K562 (cell line): ENCODE measurements at regions not wholly inside any gene's neighbourhood (a gene's known extent, or its start where the extent isn't known, plus 50 kb on each side); places are given as distances from the start of the nearest gene placed in this dataset.

Experiments used
- ATAC-seq: fragments of 200-7000 bp; cut with Tn5 transposase; 3 replicates; pipeline ENCODE4 v1.9.1; 2020; ENCODE audit warnings: moderate library complexity
- BruUV-seq: library from RNA; stranded (reverse); fragments of 400-500 nt; replicated peaks from 2 replicates; lab custom pipeline; 2021; lab: Mats Ljungman, UMichigan
- CTCF ChIA-PET: fragments of 300-600 bp; formaldehyde crosslinking; extraction: SDS; loops from one replicate; lab custom pipeline; 2021; ENCODE audit warnings: low intra/inter-chr PET ratio; lab: Yijun Ruan, JAX
- POLR2A ChIA-PET: fragments of 300-600, 350-650 bp; sonication (Branson Sonifier 250); formaldehyde crosslinking; extraction: SDS; loops from one replicate; lab custom pipeline; 2021; ENCODE audit warnings: antibody characterized with exemption, inconsistent platforms; lab: Yijun Ruan, JAX
- DNase-seq, 4 experiments: peaks; one replicate each; pipeline versions ENCODE4 v3.0.0 to v3.0.0-alpha.2; 2011 to 2018; ENCODE audit warnings: low spot score in 3 of 4, mixed read lengths in 3 of 4; ENCODE audit errors: extremely low read depth in 1 of 4
- FAIRE-seq: peaks from 2 replicates; lab custom pipeline; 2011; peaks lifted over from hg19 to GRCh38; lab: Jason Lieb, UNC
- H2AFZ ChIP-seq: 2 replicates; pipeline ENCODE4 v1.6.0; 2011; ENCODE audit warnings: low read depth, low read length, control low read depth, inconsistent platforms
- H3K27ac ChIP-seq: fragments of 200-600 bp; 3 replicates; pipeline ENCODE4 v1.8.0; 2011; ENCODE audit warnings: low read depth, mild to moderate bottlenecking, control low read depth, inconsistent platforms, low read length, moderate library complexity, mixed read lengths; ENCODE audit errors: extremely low read depth
- H3K27me3 ChIP-seq, 2 experiments: fragments of 300-600 bp in 1 of 2; 2 replicates in 1 of 2; 3 replicates in 1 of 2; pipeline versions ENCODE4 v1.6.0 to v1.8.0; 2011; ENCODE audit warnings: inconsistent platforms in 2 of 2, low read length in 2 of 2, mild to moderate bottlenecking in 1 of 2, mixed read lengths in 1 of 2, moderate library complexity in 1 of 2; ENCODE audit not compliant: control insufficient read depth in 2 of 2, insufficient read depth in 2 of 2
- H3K36me3 ChIP-seq: fragments of 300-600 bp; 3 replicates; pipeline ENCODE4 v1.8.0; 2011; ENCODE audit warnings: mild to moderate bottlenecking, low read length, inconsistent platforms; ENCODE audit not compliant: control insufficient read depth, insufficient read depth
- H3K4me1 ChIP-seq, 2 experiments: fragments of 200-600 bp in 1 of 2; replicated peaks in 1 of 2; 2 replicates in 1 of 2; 3 replicates in 1 of 2; pipeline versions ENCODE4 v1.5.1 to v1.8.0; 2011; ENCODE audit warnings: inconsistent platforms in 2 of 2, low read length in 2 of 2, mild to moderate bottlenecking in 1 of 2, mixed read lengths in 1 of 2, moderate library complexity in 1 of 2; ENCODE audit not compliant: control insufficient read depth in 2 of 2, insufficient read depth in 2 of 2
- H3K4me2 ChIP-seq: 2 replicates; pipeline ENCODE4 v1.6.1; 2011; ENCODE audit warnings: low read length, control low read depth, inconsistent platforms, mixed read lengths; ENCODE audit not compliant: insufficient read depth
- H3K4me3 ChIP-seq: fragments of 200-600 bp; sonication (generic), shearing (Covaris generic); 2 replicates; pipeline ENCODE4 v1.5.1; 2016; ENCODE audit warnings: control low read depth, inconsistent platforms
- H3K79me2 ChIP-seq: fragments of 200-600 bp; 3 replicates; pipeline ENCODE4 v1.8.0; 2011; ENCODE audit warnings: low read length, inconsistent platforms; ENCODE audit not compliant: control insufficient read depth, insufficient read depth
- H3K9ac ChIP-seq, 2 experiments: 2 replicates each; pipeline versions ENCODE4 v1.6.0 to v1.6.1; 2011; ENCODE audit warnings: low read depth in 2 of 2, low read length in 2 of 2, control low read depth in 1 of 2, inconsistent platforms in 1 of 2, mild to moderate bottlenecking in 1 of 2, mixed read lengths in 1 of 2; ENCODE audit not compliant: insufficient read depth in 1 of 2
- H3K9me1 ChIP-seq: one replicate; pipeline ENCODE4 v1.6.0; 2011; ENCODE audit warnings: inconsistent platforms, mild to moderate bottlenecking, low read length, moderate library complexity; ENCODE audit not compliant: control insufficient read depth, insufficient read depth
- H3K9me3 ChIP-seq: replicated peaks from 2 replicates; pipeline ENCODE4 v1.5.1; 2011; ENCODE audit warnings: low read depth, low read length, inconsistent platforms; ENCODE audit not compliant: control insufficient read depth, insufficient read depth
- H4K20me1 ChIP-seq: replicated peaks from 2 replicates; pipeline ENCODE4 v1.6.1; 2011; ENCODE audit warnings: low read length, inconsistent platforms, mixed read lengths; ENCODE audit not compliant: control insufficient read depth, insufficient read depth
- DIDO1 ChIP-seq: fragments of 450-650 bp; IDR thresholded peaks from 2 replicates; pipeline ENCODE4 v1.6.1; 2016; ENCODE audit warnings: low read depth, missing biosample characterization, missing genetic modification characterization
- FOXA1 ChIP-seq: fragments of 450-650 bp; IDR thresholded peaks from 2 replicates; pipeline ENCODE4 v1.6.1; 2016; ENCODE audit warnings: mild to moderate bottlenecking, borderline replicate concordance
- GTF2E2 ChIP-seq: fragments of 200-800 bp; sonication (Bioruptor generic); IDR thresholded peaks from 2 replicates; pipeline ENCODE4 v1.6.1; 2016; ENCODE audit warnings: missing genetic modification characterization, missing compliant biosample characterization
- HDAC8 ChIP-seq: fragments of 450-650 bp; IDR thresholded peaks from 2 replicates; pipeline ENCODE4 v1.6.1; 2016; ENCODE audit warnings: mild to moderate bottlenecking, missing genetic modification characterization, moderate library complexity, missing compliant biosample characterization
- HMG20A ChIP-seq: fragments of 450-650 bp; formaldehyde crosslinking; conservative IDR thresholded peaks from 2 replicates; pipeline ENCODE4 v1.4.0; 2020; ENCODE audit warnings: mild to moderate bottlenecking, mixed read lengths
- HOXB6 ChIP-seq: fragments of 250-450 bp; sonication (Bioruptor Pico); IDR thresholded peaks from 2 replicates; pipeline ENCODE4 v1.5.1; 2022; ENCODE audit warnings: mild to moderate bottlenecking, borderline replicate concordance
- HSF4 ChIP-seq: fragments of 250-450 bp; sonication (Bioruptor Pico); IDR thresholded peaks from 2 replicates; pipeline ENCODE4 v2.1.2; 2022; ENCODE audit warnings: mild to moderate bottlenecking, moderate library complexity, borderline replicate concordance
- KDM5B ChIP-seq: fragments of 200-600 bp; sonication (generic); IDR thresholded peaks from 2 replicates; pipeline ENCODE4 v1.6.1; 2012; ENCODE audit warnings: low read depth, mild to moderate bottlenecking, moderate library complexity, low read length, control low read depth, inconsistent platforms; ENCODE audit not compliant: insufficient replicate concordance
- MEF2A ChIP-seq: IDR thresholded peaks from 2 replicates; pipeline ENCODE4 v1.6.1; 2011; ENCODE audit warnings: low read depth, mild to moderate bottlenecking, low read length, moderate library complexity; ENCODE audit not compliant: control insufficient read depth
- NBN ChIP-seq: fragments of 450-650 bp; IDR thresholded peaks from 2 replicates; pipeline ENCODE4 v1.6.1; 2016; ENCODE audit warnings: low read depth, mild to moderate bottlenecking
- PTRF ChIP-seq: fragments of 450-650 bp; IDR thresholded peaks from 2 replicates; pipeline ENCODE4 v1.6.1; 2016; ENCODE audit warnings: mild to moderate bottlenecking, missing genetic modification characterization, missing compliant biosample characterization
- RBM34 ChIP-seq: fragments of 200-400 bp; formaldehyde crosslinking; IDR thresholded peaks from 2 replicates; pipeline ENCODE4 v1.6.1; 2018; ENCODE audit warnings: low read length, borderline replicate concordance; ENCODE audit not compliant: insufficient read depth
- RCOR1 ChIP-seq, 2 experiments: IDR thresholded peaks; 2 replicates each; pipeline ENCODE4 v1.6.1; 2012; ENCODE audit warnings: low read depth in 2 of 2, low read length in 2 of 2, borderline replicate concordance in 1 of 2, improper control_type of control experiment in 1 of 2
- SIX5 ChIP-seq, 2 experiments: IDR thresholded peaks; 2 replicates each; pipeline ENCODE4 v1.6.1; 2011; ENCODE audit warnings: low read length in 2 of 2, borderline replicate concordance in 1 of 2, low read depth in 1 of 2, mild to moderate bottlenecking in 1 of 2, moderate library complexity in 1 of 2; ENCODE audit not compliant: insufficient read depth in 1 of 2
- SMARCA5 ChIP-seq: fragments of 450-650 bp; IDR thresholded peaks from 2 replicates; pipeline ENCODE4 v1.6.1; 2016
- SNAPC5 ChIP-seq: fragments of 250-450 bp; sonication (Bioruptor Pico); IDR thresholded peaks from 2 replicates; pipeline ENCODE4 v1.8.0; 2021; ENCODE audit warnings: moderate library complexity, mild to moderate bottlenecking, inconsistent platforms
- ZNF551 ChIP-seq: fragments of 250-450 bp; sonication (Bioruptor Pico); IDR thresholded peaks from 2 replicates; pipeline ENCODE4 v1.5.0; 2021; ENCODE audit warnings: mild to moderate bottlenecking, moderate library complexity
- WGBS: fragments of 100-300 bp; shearing (Covaris generic); methylation state at CpG from one replicate; pipeline ENCODE4 v1.1.6; 2016; ENCODE audit warnings: low coverage, mixed read lengths; ENCODE audit not compliant: insufficient coverage; ENCODE audit errors: missing lambda C conversion rate; 5-methylcytosine and 5-hydroxymethylcytosine counted together
- in situ Hi-C: fragments of 300-500 bp; cut with MboI; formaldehyde crosslinking; loops from 4 replicates; pipeline ENCODE4 v1.15.0; 2018; ENCODE audit warnings: inconsistent platforms, mixed read lengths
- intact Hi-C: fragments of 100-400 bp; cut with micrococcal nuclease; formaldehyde crosslinking; loops from 2 replicates; pipeline ENCODE4 v1.14.2; 2022
- TF ChIP-seq, protein P1 (sequence below), 3 experiments: fragments of 200-800 bp in 1 of 3; fragments of 250-450 bp in 1 of 3; fragments of 450-650 bp in 1 of 3; sonication (Bioruptor Pico) in 1 of 3; sonication (Bioruptor generic) in 1 of 3; formaldehyde crosslinking in 1 of 3; IDR thresholded peaks; 2 replicates each; pipeline versions ENCODE4 v1.6.1 to v1.8.0; 2016 to 2022; ENCODE audit warnings: mild to moderate bottlenecking in 2 of 3, missing genetic modification characterization in 2 of 3, missing compliant biosample characterization in 1 of 3, moderate library complexity in 1 of 3

- WGBS: 0% methylated on average over 5 of the region's 5 CpGs
- H3K4me2 ChIP-seq: no peak overlapping the region
- H3K79me2 ChIP-seq: no peaks in the 10 kb centered on the region
- intact Hi-C loops: no loop called here
- H4K20me1 ChIP-seq: no peaks in the 10 kb centered on the region
- H3K9me3 ChIP-seq: no peaks in the 10 kb centered on the region
- ATAC-seq (no peak), DNase-seq (no peak), FAIRE-seq (no peak)
- no peak overlapping the region for H3K4me3 ChIP-seq
- no peak overlapping the region for H3K9ac ChIP-seq
- ChIA-PET CTCF (no interaction called here), POLR2A (no interaction called here)
- no peaks in the 10 kb centered on the region for H3K4me1 ChIP-seq
- no TSS peak for BruUV-seq
- in situ Hi-C loops: no loop called here
- H3K27ac ChIP-seq: no peak overlapping the region
- H3K27me3 ChIP-seq: peaks cover 0 to 13% of the 10 kb centered on the region in 2 experiments; a peak in 3 of 5 replicates
- H2AFZ ChIP-seq: no peak overlapping the region
- TF ChIP-seq SIX5 (IDR thresholded peaks at IDR 0.05; ENCODE audit: borderline replicate concordance in 1 of 2, insufficient read depth in 1 of 2, low read depth in 1 of 2, low read length in 2 of 2) (no peak), SMARCA5 (no peak), HMG20A (CRISPR knock-in tag) (no peak), RBM34 (no peak), PTRF (tag) (no peak), MEF2A (no peak), GTF2E2 (no peak), FOXA1 (no peak), NBN (no peak), RCOR1 (IDR thresholded peaks at IDR 0.05; ENCODE audit: borderline replicate concordance in 1 of 2, low read depth in 2 of 2, low read length in 2 of 2) (no peak), HOXB6 (CRISPR knock-in tag) (no peak), HDAC8 (no peak), HSF4 (CRISPR knock-in tag) (no peak), SNAPC5 (CRISPR knock-in tag) (no peak), ZNF551 (no peak), KDM5B (no peak), DIDO1 (tag) (no peak)
- TF ChIP-seq, protein P1, sequence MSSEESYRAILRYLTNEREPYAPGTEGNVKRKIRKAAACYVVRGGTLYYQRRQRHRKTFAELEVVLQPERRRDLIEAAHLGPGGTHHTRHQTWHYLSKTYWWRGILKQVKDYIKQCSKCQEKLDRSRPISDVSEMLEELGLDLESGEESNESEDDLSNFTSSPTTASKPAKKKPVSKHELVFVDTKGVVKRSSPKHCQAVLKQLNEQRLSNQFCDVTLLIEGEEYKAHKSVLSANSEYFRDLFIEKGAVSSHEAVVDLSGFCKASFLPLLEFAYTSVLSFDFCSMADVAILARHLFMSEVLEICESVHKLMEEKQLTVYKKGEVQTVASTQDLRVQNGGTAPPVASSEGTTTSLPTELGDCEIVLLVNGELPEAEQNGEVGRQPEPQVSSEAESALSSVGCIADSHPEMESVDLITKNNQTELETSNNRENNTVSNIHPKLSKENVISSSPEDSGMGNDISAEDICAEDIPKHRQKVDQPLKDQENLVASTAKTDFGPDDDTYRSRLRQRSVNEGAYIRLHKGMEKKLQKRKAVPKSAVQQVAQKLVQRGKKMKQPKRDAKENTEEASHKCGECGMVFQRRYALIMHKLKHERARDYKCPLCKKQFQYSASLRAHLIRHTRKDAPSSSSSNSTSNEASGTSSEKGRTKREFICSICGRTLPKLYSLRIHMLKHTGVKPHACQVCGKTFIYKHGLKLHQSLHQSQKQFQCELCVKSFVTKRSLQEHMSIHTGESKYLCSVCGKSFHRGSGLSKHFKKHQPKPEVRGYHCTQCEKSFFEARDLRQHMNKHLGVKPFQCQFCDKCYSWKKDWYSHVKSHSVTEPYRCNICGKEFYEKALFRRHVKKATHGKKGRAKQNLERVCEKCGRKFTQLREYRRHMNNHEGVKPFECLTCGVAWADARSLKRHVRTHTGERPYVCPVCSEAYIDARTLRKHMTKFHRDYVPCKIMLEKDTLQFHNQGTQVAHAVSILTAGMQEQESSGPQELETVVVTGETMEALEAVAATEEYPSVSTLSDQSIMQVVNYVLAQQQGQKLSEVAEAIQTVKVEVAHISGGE (CRISPR knock-in tag; IDR thresholded peaks at IDR 0.05): no peak
- no peaks in the 10 kb centered on the region for H3K36me3 ChIP-seq
- H3K9me1 ChIP-seq: no peaks in the 10 kb centered on the region
Measured at GRCh38 chr2:205850611-205851010, 168.3 kb downstream of the NRP2 start.
